Hepatocyte (in vitro differentiated cells): ENCODE measurements at regions not wholly inside any gene's neighbourhood (a gene's known extent, or its start where the extent isn't known, plus 50 kb on each side); places are given as distances from the start of the nearest gene placed in this dataset.

Experiments
- CTCF ChIP-seq: fragments of 200-600 bp; sonication (generic); IDR thresholded peaks from 2 replicates; pipeline ENCODE4 v1.5.1; 2016; ENCODE audit warnings: antibody characterized with exemption, mild to moderate bottlenecking; ENCODE audit not compliant: poor library complexity
- EZH2phosphoT487 ChIP-seq: fragments of 200-600 bp; sonication (generic); IDR thresholded peaks from one replicate; pipeline ENCODE4 v1.6.1; 2018; ENCODE audit warnings: antibody characterized with exemption, mild to moderate bottlenecking, low read depth, moderate library complexity; ENCODE audit not compliant: unreplicated experiment, severe bottlenecking

DNA sequence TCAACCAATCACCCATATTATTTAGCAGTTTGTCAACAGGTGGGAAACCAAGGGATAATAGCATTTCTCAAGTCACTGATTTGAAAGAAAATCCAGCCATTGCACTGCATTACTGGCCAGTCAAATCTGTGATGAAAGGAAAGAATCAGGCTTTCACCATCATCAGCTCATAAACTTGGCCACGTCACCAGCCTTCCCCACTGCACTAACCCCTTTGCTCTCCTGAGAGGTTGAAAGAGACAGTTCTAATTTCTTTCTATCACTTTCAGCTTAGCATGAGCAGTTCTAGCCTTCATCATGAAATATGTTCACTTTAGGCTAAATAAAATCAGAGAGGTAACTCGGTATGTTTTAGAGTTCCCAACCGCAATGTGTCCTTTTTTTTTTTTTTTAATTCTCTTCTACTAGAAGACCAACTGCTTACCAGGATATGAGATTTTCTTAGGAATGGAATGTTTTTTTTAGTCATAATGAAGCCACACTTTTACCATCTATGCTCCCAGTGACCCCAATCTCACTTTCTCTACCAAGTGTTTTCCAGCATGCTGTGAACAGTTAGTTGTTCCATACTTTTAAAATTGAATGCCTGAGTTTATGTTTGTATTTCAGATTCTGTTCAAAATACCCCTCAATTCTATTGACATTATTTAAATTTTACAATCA, 55.7 kb upstream of the SLC7A11 start:
- no peak for TF ChIP-seq CTCF
- TF ChIP-seq EZH2phosphoT487, result no peak
